ENCODE measurements at regions not wholly inside any gene's neighbourhood (a gene's known extent, or its start where the extent isn't known, plus 50 kb on each side); places are given as distances from the start of the nearest gene placed in this dataset.

GRCh38 chr16:58963479-58963878 is 229.4 kb upstream of the GOT2 start:
- TF ChIP-seq CTCF (conservative IDR thresholded peaks at IDR 0.05; ENCODE audit: low read depth, low read length) = no peak
- no peak for TF ChIP-seq EZH2phosphoT487 (IDR thresholded peaks at IDR 0.05; ENCODE audit: borderline replicate concordance, low read length)

Data from PC-3 (cell line).